GM10266 (cell line): ENCODE measurements at regions not wholly inside any gene's neighbourhood (a gene's known extent, or its start where the extent isn't known, plus 50 kb on each side); places are given as distances from the start of the nearest gene placed in this dataset.

Experiments
- DNase-seq: peaks from one replicate; pipeline ENCODE4 v3.0.0; 2012; ENCODE audit errors: extremely low spot score
- CTCF ChIP-seq: IDR thresholded peaks from 2 replicates; pipeline ENCODE4 v1.5.1; 2012; ENCODE audit warnings: mild to moderate bottlenecking, low read depth; ENCODE audit not compliant: control insufficient read depth, insufficient read depth; ENCODE audit errors: missing control alignments

- DNase-seq, result no peak
- no peak for TF ChIP-seq CTCF
Observed at GRCh38 chr1:117780687-117781475, 148.5 kb downstream of the GDAP2 start.

GRCh38 chr1:117782056-117782455, 147.4 kb downstream of the GDAP2 start:
- no peak for DNase-seq
- no peak for TF ChIP-seq CTCF

- no peak for DNase-seq
Observed at GRCh38 chr1:117783606-117784396, 145.6 kb downstream of the GDAP2 start.

GRCh38 chr1:117788014-117788413, 141.4 kb downstream of the GDAP2 start:
- TF ChIP-seq CTCF, result no peak
- no peak for DNase-seq

More at GRCh38 chr1:117783606-117784396, 145.6 kb downstream of the GDAP2 start:
- no peak for TF ChIP-seq CTCF

- no peak for TF ChIP-seq CTCF
- DNase-seq, result no peak
Observed at GRCh38 chr1:117793413-117793812, 136.0 kb downstream of the GDAP2 start.

- no peak for DNase-seq
- no peak for TF ChIP-seq CTCF
Observed at GRCh38 chr1:117794073-117794472, 135.3 kb downstream of the GDAP2 start.

- no peak for DNase-seq
- no peak for TF ChIP-seq CTCF
Observed at GRCh38 chr1:117795190-117795589, 134.2 kb downstream of the GDAP2 start.
